OCI-LY7 (cell line): ENCODE measurements at regions not wholly inside any gene's neighbourhood (a gene's known extent, or its start where the extent isn't known, plus 50 kb on each side); places are given as distances from the start of the nearest gene placed in this dataset.

Experiments used
- CTCF ChIP-seq: fragments of 200-600 bp; sonication (generic); conservative IDR thresholded peaks from 2 replicates; pipeline ENCODE4 v1.5.1; 2014; ENCODE audit warnings: mild to moderate bottlenecking, antibody characterized with exemption, low read length, moderate library complexity, mixed read lengths
- EZH2phosphoT487 ChIP-seq: fragments of 200-600 bp; sonication (generic); IDR thresholded peaks from 2 replicates; pipeline ENCODE4 v1.6.1; 2018; ENCODE audit warnings: low read depth, borderline replicate concordance, mild to moderate bottlenecking, mixed run types, antibody characterized with exemption, low read length, moderate library complexity, mixed read lengths

GRCh38 chr19:30287973-30288372, 84.2 kb upstream of the ZNF536 start:
- TF ChIP-seq CTCF, result no peak
- TF ChIP-seq EZH2phosphoT487, result no peak
